ENCODE measurements at regions not wholly inside any gene's neighbourhood (a gene's known extent, or its start where the extent isn't known, plus 50 kb on each side); places are given as distances from the start of the nearest gene placed in this dataset.

- no peak for TF ChIP-seq CTCF (conservative IDR thresholded peaks at IDR 0.05; ENCODE audit: low read depth, low read length)
- no peak for TF ChIP-seq EZH2phosphoT487 (IDR thresholded peaks at IDR 0.05; ENCODE audit: borderline replicate concordance, low read length)
Measured at GRCh38 chr22:49663823-49664222, 163.8 kb downstream of the BRD1 start.

All from PC-3 (cell line).